NCI-H146 (cell line): ENCODE measurements at regions not wholly inside any gene's neighbourhood (a gene's known extent, or its start where the extent isn't known, plus 50 kb on each side); places are given as distances from the start of the nearest gene placed in this dataset.
"Not testable (repeated sequence)": the region's sequence is repeated elsewhere in the genome, so short reads cannot be mapped to it uniquely, and the experiment has no call there.

Source experiments
- DNase-seq: peaks from one replicate; lab custom pipeline; 2025; lab: John Stamatoyannopoulos, UW

GRCh38 chr1:219863816-219864215 lies 64.5 kb downstream of the SLC30A10 start:
- not testable (repeated sequence) for DNase-seq

- no peak for DNase-seq
Measured at GRCh38 chr1:219862366-219862765, 66.0 kb downstream of the SLC30A10 start.

GRCh38 chr1:219858980-219859379 lies 69.4 kb downstream of the SLC30A10 start:
- no peak for DNase-seq

- no peak for DNase-seq
Measured at GRCh38 chr1:219847215-219847855, 81.0 kb downstream of the SLC30A10 start.

- peak; percentile 61 for DNase-seq
Measured at GRCh38 chr1:219839595-219839994, 88.8 kb downstream of the SLC30A10 start.

- no peak for DNase-seq
Measured at GRCh38 chr1:219837994-219838294, 90.4 kb downstream of the SLC30A10 start.

GRCh38 chr1:219837274-219837993 lies 90.9 kb downstream of the SLC30A10 start:
- peak; percentile 52 for DNase-seq

- peak; percentile 61 for DNase-seq
Measured at GRCh38 chr1:219834314-219834917, 93.9 kb downstream of the SLC30A10 start.

- peak; percentile 6 for DNase-seq
Measured at GRCh38 chr1:219833214-219833815, 95.0 kb downstream of the SLC30A10 start.

- DNase-seq = no peak
Measured at GRCh38 chr1:219826290-219826689, 102.1 kb downstream of the SLC30A10 start.

GRCh38 chr1:219825355-219825754 lies 103.0 kb downstream of the SLC30A10 start:
- no peak for DNase-seq

GRCh38 chr1:219824338-219824737 lies 104.0 kb downstream of the SLC30A10 start:
- no peak for DNase-seq

GRCh38 chr1:219820551-219820950 lies 107.8 kb downstream of the SLC30A10 start:
- no peak for DNase-seq

- no peak for DNase-seq
Measured at GRCh38 chr1:219817914-219818313, 110.4 kb downstream of the SLC30A10 start.

- no peak for DNase-seq
Measured at GRCh38 chr1:219813294-219813693, 115.1 kb downstream of the SLC30A10 start.

GRCh38 chr1:219812491-219813203 lies 115.7 kb downstream of the SLC30A10 start:
- DNase-seq = peak; percentile 81

GRCh38 chr1:219812086-219812485 lies 116.3 kb downstream of the SLC30A10 start:
- no peak for DNase-seq

GRCh38 chr1:219810451-219810850 lies 117.9 kb downstream of the SLC30A10 start:
- no peak for DNase-seq

- DNase-seq = no peak
Measured at GRCh38 chr1:219808790-219809189, 119.6 kb downstream of the SLC30A10 start.

GRCh38 chr1:219806642-219807041 lies 121.7 kb downstream of the SLC30A10 start:
- DNase-seq = no peak

GRCh38 chr1:219806020-219806419 lies 122.3 kb downstream of the SLC30A10 start:
- no peak for DNase-seq

GRCh38 chr1:219805191-219805590 lies 123.2 kb downstream of the SLC30A10 start:
- peak; percentile 31 for DNase-seq
